ENCODE measurements at regions not wholly inside any gene's neighbourhood (a gene's known extent, or its start where the extent isn't known, plus 50 kb on each side); places are given as distances from the start of the nearest gene placed in this dataset.

DNA sequence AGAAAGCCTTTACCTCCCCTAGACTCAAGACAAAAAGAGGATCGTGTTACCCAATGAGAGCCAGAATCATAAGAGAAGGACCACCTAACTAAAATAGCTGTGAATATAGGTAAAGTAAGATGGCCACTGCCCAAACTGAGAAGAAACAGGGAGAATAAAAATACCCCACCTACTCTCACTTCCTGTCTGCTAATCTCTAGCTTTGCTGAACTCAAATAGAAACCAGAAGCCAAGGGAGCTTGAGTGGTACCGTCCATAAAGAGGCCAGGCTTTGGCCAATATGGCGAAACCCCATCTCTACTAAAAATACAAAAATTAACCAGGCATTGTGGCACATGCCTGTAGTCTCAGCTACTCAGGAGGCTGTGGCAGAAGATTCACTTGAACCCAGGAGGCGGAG is 123.0 kb upstream of the FST start:
- ATAC-seq (ENCODE audit: low read depth) = no peak
- Histone ChIP-seq H3K9me3 (ENCODE audit: control extremely low read depth in 1 of 3, control insufficient read depth in 2 of 3, insufficient read depth in 1 of 3, low read length in 2 of 3) (no peaks in the 10 kb centered on the region), H3K27me3 (replicated peaks in 1 of 4; ENCODE audit: control extremely low read depth in 1 of 4, control insufficient read depth in 3 of 4, insufficient read depth in 4 of 4, low read length in 3 of 4) (no peaks in the 10 kb centered on the region), H3K27ac (ENCODE audit: low read length in 2 of 2) (no peak overlapping the region), H3K4me3 (ENCODE audit: control extremely low read depth in 1 of 5, extremely low read depth in 1 of 5, insufficient read depth in 1 of 5, low read depth in 2 of 5, low read length in 4 of 5) (no peak overlapping the region), H4K20me1 (ENCODE audit: control insufficient read depth, insufficient read depth, low read length, poor library complexity, severe bottlenecking) (no peaks in the 10 kb centered on the region), H3K9ac (ENCODE audit: low read length) (no peak overlapping the region), H3K4me1 (ENCODE audit: control insufficient read depth in 2 of 2, insufficient read depth in 2 of 2, low read length in 2 of 2) (no peaks in the 10 kb centered on the region), H3K36me3 (replicated peaks in 1 of 2; ENCODE audit: control extremely low read depth in 1 of 2, control insufficient read depth in 1 of 2, extremely low read depth in 1 of 2, insufficient read depth in 2 of 2, low read length in 1 of 2) (no peaks in the 10 kb centered on the region), H3K79me2 (ENCODE audit: control insufficient read depth, insufficient read depth, low read length) (no peaks in the 10 kb centered on the region), H2AFZ (ENCODE audit: insufficient read depth, low read depth, low read length, poor library complexity, severe bottlenecking) (no peak overlapping the region), H3K4me2 (replicated peaks; ENCODE audit: low read depth, low read length, poor library complexity, severe bottlenecking) (no peak overlapping the region)
- 67% methylated on average over 2 of the region's 4 CpGs for WGBS (ENCODE audit: insufficient coverage)
- no peak overlapping the region for H3K4me3 Mint-ChIP-seq
- H3K9me3 Mint-ChIP-seq (ENCODE audit: insufficient read depth) = no peaks in the 10 kb centered on the region
- POLR2A ChIA-PET = no interaction called here
- no peak for TF ChIP-seq EZH2 (IDR thresholded peaks at IDR 0.05; ENCODE audit: borderline replicate concordance, insufficient read depth, low read depth, low read length, poor library complexity, severe bottlenecking)
- TF ChIP-seq, protein P1, sequence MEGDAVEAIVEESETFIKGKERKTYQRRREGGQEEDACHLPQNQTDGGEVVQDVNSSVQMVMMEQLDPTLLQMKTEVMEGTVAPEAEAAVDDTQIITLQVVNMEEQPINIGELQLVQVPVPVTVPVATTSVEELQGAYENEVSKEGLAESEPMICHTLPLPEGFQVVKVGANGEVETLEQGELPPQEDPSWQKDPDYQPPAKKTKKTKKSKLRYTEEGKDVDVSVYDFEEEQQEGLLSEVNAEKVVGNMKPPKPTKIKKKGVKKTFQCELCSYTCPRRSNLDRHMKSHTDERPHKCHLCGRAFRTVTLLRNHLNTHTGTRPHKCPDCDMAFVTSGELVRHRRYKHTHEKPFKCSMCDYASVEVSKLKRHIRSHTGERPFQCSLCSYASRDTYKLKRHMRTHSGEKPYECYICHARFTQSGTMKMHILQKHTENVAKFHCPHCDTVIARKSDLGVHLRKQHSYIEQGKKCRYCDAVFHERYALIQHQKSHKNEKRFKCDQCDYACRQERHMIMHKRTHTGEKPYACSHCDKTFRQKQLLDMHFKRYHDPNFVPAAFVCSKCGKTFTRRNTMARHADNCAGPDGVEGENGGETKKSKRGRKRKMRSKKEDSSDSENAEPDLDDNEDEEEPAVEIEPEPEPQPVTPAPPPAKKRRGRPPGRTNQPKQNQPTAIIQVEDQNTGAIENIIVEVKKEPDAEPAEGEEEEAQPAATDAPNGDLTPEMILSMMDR (IDR thresholded peaks at IDR 0.05) = no peak
- CTCF ChIA-PET = no interaction called here
- H3K27ac Mint-ChIP-seq = no peak overlapping the region
- no peak for DNase-seq
- no peaks in the 10 kb centered on the region for H3K27me3 Mint-ChIP-seq
- intact Hi-C loops (cut with micrococcal nuclease) = no loop called here
- H3K4me1 Mint-ChIP-seq = no peaks in the 10 kb centered on the region

DNA sequence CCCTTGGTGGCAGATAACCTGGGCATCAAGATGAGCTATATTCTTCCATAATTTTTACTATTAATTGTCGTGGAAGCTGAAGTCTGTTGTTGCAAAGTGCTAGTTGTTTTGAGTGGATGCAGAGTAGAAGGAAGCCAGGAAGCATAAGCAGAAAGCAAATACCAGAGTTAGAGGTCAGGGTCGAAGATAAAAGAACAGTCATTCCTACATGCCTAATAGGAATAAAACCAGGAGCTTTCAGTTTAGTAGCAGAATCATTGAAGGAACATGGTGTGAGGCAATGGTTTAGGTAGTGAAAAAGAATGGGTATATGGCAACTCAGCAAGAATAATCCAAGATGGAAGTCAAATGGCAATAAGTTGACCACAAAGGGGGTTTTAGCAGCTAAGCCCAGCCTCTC is 121.6 kb upstream of the FST start:
- Histone ChIP-seq H3K9me3 (ENCODE audit: control extremely low read depth in 1 of 3, control insufficient read depth in 2 of 3, insufficient read depth in 1 of 3, low read length in 2 of 3) (no peaks in the 10 kb centered on the region), H3K27me3 (replicated peaks in 1 of 4; ENCODE audit: control extremely low read depth in 1 of 4, control insufficient read depth in 3 of 4, insufficient read depth in 4 of 4, low read length in 3 of 4) (no peaks in the 10 kb centered on the region), H3K36me3 (replicated peaks in 1 of 2; ENCODE audit: control extremely low read depth in 1 of 2, control insufficient read depth in 1 of 2, extremely low read depth in 1 of 2, insufficient read depth in 2 of 2, low read length in 1 of 2) (no peaks in the 10 kb centered on the region), H4K20me1 (ENCODE audit: control insufficient read depth, insufficient read depth, low read length, poor library complexity, severe bottlenecking) (no peaks in the 10 kb centered on the region), H3K4me3 (ENCODE audit: control extremely low read depth in 1 of 5, extremely low read depth in 1 of 5, insufficient read depth in 1 of 5, low read depth in 2 of 5, low read length in 4 of 5) (no peak overlapping the region), H3K27ac (ENCODE audit: low read length in 2 of 2) (no peak overlapping the region), H2AFZ (ENCODE audit: insufficient read depth, low read depth, low read length, poor library complexity, severe bottlenecking) (no peak overlapping the region), H3K79me2 (ENCODE audit: control insufficient read depth, insufficient read depth, low read length) (no peaks in the 10 kb centered on the region), H3K4me1 (ENCODE audit: control insufficient read depth in 2 of 2, insufficient read depth in 2 of 2, low read length in 2 of 2) (no peaks in the 10 kb centered on the region), H3K9ac (ENCODE audit: low read length) (no peak overlapping the region), H3K4me2 (replicated peaks; ENCODE audit: low read depth, low read length, poor library complexity, severe bottlenecking) (no peak overlapping the region)
- no peak overlapping the region for H3K27ac Mint-ChIP-seq
- H3K9me3 Mint-ChIP-seq (ENCODE audit: insufficient read depth) = no peaks in the 10 kb centered on the region
- intact Hi-C loops (cut with micrococcal nuclease) = no loop called here
- TF ChIP-seq, protein P1 (IDR thresholded peaks at IDR 0.05) = no peak
- TF ChIP-seq EZH2 (IDR thresholded peaks at IDR 0.05; ENCODE audit: borderline replicate concordance, insufficient read depth, low read depth, low read length, poor library complexity, severe bottlenecking) = no peak
- ChIA-PET POLR2A (no interaction called here), CTCF (no interaction called here)
- no peaks in the 10 kb centered on the region for H3K4me1 Mint-ChIP-seq
- DNase-seq (no peak), ATAC-seq (ENCODE audit: low read depth) (no peak)
- H3K4me3 Mint-ChIP-seq = no peak overlapping the region
- WGBS (ENCODE audit: insufficient coverage) = no CpG with 5 or more reads among the region's 2 CpGs
- no peaks in the 10 kb centered on the region for H3K27me3 Mint-ChIP-seq

Measured in B cell (primary cell).